GM19455 (cell line): ENCODE measurements at regions not wholly inside any gene's neighbourhood (a gene's known extent, or its start where the extent isn't known, plus 50 kb on each side); places are given as distances from the start of the nearest gene placed in this dataset.
"Not testable (repeated sequence)": the region's sequence is repeated elsewhere in the genome, so short reads cannot be mapped to it uniquely, and the experiment has no call there.

Experiments
- ATAC-seq: cut with Tn5 transposase; IDR thresholded peaks from one replicate; pipeline ENCODE4 v1.9.1; 2021; ENCODE audit not compliant: unreplicated experiment

DNA sequence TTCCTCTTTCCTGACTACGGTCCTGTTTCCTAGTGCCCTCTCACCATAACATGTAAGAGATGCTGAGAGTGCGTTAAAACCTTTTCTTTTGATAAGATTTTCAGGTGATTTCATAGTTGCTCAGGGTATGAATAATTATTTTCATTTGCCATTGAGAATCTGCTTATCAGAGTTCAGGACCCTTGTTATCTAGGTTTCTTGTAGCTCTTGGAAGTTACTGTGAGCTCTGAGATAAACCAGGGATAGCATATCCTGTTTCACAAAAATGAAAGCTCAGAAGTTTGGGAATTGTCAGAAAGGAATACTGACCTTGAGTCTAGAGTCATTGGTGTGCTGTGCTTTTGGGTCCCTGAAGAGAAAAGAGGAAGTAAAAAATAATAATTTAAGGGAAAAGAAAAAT is 76.8 kb upstream of the PRKG1 start:
- no peak for ATAC-seq

DNA sequence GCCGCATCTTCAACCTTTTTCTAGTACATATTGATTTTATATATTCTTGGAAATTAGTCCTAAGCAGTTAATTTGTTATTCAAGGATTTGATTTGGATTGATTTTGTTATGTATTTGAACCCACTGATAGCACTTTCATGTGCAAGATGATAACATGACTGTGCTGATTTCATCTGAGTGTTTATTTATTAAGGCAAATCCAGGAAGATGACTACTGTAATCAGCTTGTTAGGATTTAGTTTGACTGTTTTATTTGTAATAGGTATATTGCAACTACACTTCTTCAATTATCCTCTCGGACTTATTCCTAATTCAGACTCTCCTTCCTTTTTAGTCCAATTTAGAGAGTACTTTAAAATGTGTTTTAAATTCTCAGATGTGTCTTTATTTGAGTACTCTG is 75.1 kb upstream of the PRKG1 start:
- ATAC-seq = no peak

DNA sequence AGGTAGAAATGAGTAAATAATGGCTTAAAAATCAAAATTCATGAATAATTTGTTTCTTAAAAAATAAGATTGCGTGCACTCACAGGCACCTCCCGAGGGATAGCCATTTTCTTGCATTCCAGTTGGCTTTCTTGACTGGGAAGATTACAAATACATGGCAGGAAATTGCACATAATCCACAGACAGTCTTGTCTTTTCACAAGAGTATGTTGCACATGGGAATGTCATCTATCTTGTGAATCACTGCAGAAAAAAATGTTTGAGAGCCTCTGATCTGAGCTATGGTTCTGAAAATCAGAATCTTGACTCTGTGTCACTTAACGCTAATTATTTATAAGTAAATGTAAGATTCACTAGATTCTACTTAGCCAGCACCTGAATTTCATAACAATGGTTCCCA is 74.1 kb upstream of the PRKG1 start:
- no peak for ATAC-seq

DNA sequence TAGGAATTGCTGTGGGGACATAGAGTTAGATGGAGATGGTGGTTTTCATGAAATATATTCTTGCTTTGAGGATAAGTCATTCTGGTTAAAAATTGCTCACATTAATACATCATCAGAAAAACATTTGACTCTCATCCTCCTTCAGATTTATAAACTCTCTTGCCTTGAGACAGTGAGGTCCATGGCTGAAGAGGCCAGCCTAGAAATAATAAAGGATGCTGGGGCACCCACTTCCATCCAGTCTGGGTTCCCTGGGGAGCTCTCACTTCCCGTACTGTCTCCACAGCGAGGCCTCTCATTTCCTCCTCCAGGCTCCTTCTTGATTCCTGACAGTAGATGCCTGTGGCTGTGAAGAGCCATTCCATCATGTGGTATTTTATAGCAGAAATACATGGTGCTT is 73.3 kb upstream of the PRKG1 start:
- ATAC-seq = no peak

DNA sequence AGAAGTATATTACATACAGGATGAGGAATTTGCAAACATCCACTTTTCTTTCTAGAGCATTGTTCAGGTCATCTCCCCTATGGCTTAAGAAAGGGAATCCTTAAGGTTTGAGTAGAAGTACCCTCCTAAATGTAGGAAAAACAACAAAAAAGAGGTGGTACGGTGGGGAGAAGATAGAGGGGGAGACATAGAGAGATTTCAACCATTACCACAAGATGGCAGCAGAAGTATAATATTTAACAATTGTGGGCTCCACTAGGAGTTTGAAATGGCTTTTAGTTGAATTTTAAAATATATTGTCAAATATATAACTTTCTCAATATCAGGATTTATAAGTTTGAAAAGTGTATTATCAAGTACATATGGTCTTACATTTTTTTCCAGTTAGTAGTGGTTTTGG is 72.7 kb upstream of the PRKG1 start:
- no peak for ATAC-seq

DNA sequence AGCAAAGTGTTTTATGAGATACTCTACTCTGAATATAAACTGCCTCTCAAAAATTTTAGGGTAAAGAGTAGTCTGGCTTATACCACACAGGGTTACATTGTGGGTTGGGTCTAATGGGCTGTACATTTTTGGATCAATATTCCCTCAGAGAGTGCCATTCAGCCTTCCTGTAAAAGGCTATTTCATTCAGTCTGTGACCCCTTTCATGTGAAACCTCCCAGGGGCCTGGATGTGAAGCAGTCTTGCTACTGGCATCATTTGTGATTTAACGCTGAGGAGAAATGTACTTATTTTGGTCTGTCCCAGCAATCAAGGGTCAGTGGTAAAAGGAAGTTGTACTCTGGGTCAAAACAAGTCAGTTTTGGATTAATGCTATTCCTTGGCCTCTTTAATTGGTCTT is 71.8 kb upstream of the PRKG1 start:
- no peak for ATAC-seq

DNA sequence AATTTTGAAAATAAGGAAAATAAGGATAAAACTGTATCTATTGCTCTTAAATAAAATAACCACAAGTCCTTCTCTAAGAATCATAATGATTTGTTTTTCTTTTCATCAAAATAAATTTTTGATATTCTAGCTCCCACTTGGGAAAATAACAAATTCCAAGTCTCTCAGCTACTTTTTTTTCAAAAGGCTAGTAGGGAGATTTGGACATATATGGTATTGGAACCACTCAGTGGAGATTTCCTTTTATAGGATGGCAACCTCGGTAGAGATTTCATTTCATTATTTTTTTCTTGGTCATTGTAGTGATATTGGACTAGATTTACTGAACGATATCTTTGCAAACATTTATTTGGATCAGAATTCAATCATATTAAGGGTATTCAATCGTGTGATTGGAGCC is 69.5 kb upstream of the PRKG1 start:
- no peak for ATAC-seq

DNA sequence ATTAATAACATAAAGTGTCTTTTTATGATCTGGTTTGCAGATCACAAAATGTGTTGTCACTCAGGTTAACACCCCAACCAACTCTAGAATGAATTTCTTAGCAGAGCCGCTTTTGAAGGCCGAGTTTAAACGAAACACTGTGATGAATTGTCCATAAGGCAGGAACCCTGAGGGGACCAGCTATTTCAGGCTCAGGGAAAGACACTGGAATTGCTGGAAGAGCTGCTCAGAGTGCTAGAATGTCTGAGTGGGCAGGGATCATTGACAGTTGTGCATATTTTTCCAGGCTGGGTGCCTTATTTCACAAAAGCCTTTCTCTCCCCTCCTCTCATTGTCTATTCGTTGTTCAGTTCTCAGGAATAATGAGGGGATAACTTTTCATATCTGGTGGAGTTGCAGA is 68.7 kb upstream of the PRKG1 start:
- no peak for ATAC-seq

DNA sequence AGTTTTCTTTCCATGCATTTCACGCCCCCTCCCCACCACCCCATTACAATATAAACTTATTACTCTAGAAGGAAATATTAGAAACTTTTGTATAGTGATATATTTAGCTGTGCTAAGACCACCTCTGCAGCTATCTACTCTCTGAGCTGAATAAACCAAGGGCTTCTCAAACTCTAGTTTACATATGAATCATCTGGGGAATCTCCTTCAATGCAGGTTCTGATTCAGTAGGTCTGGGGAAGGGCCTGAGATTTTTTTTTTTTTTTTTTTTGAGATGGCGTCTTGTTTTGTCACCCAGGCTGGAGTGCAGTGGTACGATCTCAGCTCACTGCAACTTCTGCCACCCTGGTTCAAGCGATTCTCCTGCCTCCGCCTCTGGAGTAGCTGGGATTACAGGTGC is 67.6 kb upstream of the PRKG1 start:
- no peak for ATAC-seq

DNA sequence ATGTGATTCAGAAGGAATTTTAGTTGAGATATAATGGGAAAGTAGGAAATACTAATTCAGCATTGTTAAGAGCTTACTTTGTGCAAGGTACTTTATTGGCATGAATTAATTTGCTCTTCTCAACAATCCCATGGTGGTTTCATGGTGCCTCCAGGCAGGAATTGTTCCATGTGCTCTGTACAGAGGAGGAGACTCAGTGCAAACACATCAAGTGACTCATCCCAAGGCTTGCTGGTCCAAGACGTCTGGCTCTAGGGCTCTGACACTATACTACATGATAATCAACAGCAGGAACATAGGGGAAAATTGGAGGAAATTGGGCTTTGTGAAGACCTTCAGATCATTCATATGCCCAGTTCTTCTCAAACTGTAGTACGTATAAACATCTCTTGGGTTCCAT is 66.5 kb upstream of the PRKG1 start:
- no peak for ATAC-seq

DNA sequence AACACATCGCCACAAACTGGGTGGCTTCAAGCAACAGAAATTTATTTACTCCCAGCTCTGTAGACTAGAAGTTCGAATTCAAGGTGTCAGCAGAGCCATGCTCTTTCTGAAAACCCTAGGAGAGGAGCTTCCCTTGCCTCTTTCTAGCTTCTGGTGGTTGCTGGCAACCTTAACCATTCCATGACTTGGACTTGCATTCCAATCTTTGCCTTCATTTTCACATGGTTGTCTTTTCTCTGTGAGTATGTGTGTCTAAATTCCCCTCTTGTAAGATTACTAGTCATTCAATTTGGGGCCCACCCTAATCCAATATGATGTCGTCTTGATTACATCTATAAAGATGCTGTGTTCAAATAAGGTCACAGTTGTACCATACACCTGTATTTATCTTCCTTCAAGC is 65.9 kb upstream of the PRKG1 start:
- ATAC-seq = no peak

DNA sequence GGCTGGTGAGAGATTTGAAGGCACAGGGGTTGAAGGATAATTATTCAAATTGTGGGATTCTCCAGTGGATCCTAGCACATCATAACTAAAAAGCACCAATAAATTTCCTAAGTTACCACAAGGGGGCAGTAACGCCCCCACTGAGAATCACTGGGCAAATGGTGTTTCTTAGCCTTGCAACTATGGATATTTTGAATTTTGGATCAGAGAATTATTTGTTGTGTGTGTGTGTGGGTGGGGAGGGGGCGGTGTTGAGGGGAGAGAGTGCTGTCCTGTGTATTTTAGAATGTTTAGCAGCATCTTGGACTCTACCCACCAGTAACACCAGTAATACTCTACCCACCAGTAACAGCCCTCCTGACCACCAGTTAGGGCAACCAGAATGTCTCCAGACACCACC is 63.3 kb upstream of the PRKG1 start:
- peak; percentile 84 for ATAC-seq

DNA sequence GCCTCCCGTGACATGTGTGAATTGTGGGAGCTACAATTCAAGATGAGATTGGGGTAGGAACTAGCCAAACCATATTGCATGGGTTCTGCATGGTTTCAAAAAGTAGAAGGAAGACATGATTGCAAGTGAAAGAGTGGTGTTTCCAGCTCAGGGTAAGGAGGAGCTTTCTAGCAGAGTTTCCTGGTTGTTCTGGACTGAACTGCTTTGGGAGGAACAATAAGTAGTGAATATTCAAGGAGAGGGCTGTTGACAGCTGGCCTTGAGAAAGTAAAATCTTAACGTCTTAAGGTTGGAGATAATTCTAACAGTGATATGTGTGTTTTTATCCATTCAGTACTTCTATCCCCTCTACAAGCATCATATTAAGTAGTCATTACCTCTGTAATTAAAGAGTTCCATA is 62.2 kb upstream of the PRKG1 start:
- no peak for ATAC-seq

DNA sequence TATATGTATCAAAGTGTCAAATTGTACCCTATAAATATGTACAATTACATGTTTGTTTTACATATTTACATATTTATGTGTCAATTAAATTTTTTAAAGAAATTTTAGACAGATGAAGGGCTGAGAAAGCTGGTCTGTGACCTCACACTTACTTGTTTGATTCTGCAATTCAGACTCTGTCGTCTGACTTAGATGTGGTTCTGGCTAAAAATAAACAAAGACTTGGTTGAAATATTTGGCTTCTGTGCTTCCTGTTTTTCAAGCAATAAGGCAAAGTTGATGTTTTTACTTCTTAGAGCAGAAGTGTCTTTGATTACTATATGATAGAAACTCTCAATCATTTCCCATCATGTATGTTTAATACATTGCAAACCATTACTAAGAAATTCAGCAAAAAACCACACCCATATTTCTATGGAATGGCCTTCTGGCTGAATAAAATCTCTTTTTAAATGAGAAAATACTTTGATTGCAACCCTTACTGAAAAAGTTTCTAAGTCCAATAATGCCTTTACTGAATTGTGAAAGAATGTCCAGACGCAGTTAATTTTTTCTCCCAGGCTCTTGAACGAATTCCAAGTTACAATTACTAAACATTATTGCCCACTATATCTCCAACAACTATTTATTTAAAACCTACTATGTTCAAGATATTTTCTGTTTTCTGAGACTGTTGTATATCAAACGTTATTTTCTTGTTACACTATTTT is 59.5 kb upstream of the PRKG1 start:
- ATAC-seq = no peak

DNA sequence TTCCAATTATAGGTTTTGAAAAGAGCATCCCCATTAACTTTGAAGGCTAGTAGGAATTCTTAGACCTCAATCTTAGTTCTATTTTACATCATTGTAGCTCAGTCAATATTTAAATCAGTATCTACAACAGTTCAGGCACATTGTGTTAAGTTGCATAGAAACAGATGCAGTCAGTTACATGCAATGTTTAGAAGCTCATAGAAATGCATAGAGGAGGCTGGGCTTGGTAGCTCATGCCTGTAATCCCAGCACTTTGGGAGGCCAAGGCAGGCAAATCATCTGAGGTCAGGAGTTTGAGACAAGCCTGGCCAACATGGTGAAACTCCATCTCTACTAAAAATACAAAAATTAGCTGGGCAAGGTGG is 58.9 kb upstream of the PRKG1 start:
- not testable (repeated sequence) for ATAC-seq

DNA sequence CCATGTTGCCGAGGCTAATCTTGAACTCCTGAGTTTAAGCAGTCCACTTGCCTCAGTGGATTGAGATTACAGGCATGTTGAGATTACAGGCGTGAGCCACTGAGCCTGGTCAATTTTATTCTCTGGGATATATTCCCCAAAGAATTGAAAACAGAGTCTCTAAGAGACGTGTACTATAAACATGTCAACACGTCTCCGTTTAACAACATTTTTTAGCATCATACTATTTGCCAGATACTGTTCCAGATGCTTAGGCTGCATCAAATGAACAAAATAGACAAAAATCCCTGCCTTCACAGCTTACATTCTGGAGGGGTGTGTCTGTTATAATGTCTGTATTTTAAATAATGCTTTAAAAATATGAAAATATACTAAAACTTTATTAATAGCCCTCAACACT is 54.1 kb upstream of the PRKG1 start:
- ATAC-seq = no peak

DNA sequence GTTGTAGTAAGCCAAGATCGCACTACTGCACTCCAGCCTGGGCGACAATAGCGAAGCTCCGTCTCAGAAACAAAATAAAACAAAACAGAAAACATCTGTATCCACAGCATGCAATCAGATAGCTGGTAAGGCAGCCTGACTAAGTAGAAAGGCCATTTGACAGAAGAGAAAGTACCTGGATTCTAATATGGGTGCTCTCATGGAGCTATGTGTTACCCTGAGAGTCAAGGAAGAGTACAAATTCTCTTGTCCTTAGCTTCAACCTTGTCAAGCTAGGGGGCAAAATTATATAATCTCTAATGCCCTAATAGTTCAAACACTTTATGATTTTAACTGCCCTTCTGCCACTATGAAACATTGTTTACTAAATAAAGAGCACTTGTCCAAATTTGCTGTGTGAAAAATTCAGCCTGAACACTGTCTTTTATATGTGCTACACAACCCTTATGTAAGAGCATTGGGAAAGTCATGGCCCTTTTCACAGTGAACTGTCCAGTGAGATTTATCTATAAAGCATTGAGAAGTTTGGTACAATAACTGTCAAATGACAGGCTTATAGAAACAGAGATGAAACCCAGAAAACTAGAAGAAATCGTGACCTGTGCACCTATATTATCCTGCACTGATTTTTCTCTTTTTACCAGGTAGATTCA is 51.2 kb upstream of the PRKG1 start:
- ATAC-seq = no peak

DNA sequence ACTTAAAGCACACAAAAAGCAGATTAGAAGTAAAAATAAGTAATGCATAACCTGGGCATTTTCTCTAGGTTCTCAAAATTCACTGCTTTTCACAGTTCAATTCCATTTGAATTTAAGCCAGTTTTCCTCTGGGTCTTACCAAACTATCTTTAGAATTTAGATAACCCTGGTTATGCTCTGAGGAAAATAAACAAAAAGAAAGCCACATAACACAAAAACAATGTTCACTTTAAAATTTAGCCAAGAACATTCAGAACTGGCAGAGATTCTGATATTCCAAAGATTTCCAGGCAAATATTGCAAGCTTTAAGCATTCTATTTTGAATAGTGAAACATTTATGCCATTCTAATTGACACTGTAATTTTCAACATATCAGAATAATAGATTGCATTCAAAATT is 50.7 kb upstream of the PRKG1 start:
- ATAC-seq = no peak
